HL-60/S4 (cell line): ENCODE measurements at regions not wholly inside any gene's neighbourhood (a gene's known extent, or its start where the extent isn't known, plus 50 kb on each side); places are given as distances from the start of the nearest gene placed in this dataset.

Experiments used
- in situ Hi-C: fragments of 300-500 bp; cut with MboI; formaldehyde crosslinking; loops from 2 replicates; pipeline ENCODE4 v1.14.3; 2022; ENCODE audit warnings: low sequenced_read_pairs

GRCh38 chr1:234871039-234871709, 257.5 kb downstream of the TOMM20 start:
- in situ Hi-C loops, result loop anchor here (10.0 kb wide), 1 partner anchor 74 kb away; no protein-coding TSS in a partner anchor

GRCh38 chr1:234870020-234870981, 258.3 kb downstream of the TOMM20 start:
- in situ Hi-C loops, result loop anchor here (10.0 kb wide), 1 partner anchor 74 kb away; no protein-coding TSS in a partner anchor

- in situ Hi-C loops, result loop anchor here (10.0 kb wide), 1 partner anchor 75 kb away; no protein-coding TSS in a partner anchor
Observed at GRCh38 chr1:234869182-234870019, 259.2 kb downstream of the TOMM20 start.

DNA sequence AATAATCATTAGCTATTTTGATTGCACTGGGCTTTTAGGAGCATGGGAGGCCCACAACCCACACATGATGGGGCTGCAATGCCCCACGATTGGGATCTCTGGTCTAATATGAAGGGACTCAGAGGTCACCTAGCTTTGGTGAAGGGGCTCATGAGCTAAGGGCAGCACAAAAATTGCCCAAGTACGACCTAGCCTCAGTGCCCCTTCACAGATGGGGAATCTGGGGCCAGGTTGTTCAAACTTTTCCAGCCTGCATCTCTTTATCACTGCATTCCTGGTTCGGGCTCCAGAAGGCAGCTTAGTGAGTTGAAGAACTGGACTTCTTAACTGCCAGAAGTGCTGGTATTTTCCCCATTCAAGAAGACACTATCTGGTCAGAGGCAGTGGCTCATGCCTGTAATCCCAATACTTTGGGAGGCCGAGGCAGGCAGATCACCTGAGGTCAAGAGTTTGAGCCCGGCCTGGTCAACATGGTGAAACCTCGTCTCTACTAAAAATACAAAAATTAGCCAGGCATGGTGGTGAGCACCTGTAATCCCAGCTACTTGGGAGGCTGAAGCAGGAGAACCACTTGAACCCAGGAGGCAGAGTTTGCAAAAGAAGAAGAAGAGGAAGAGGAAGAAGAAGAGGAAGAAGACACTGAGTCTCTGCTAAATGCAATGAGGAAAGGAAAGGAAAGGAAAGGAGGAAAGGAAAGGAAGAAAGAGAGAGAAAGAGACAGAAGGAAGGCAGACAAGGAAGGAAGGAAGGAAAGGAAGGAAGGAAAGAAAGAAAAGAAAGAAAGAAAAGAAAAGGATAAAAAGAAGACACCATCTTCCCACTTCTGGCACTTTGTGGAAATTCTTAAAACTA, 258.5 kb upstream of the IRF2BP2 start:
- in situ Hi-C loops, result no loop called here

DNA sequence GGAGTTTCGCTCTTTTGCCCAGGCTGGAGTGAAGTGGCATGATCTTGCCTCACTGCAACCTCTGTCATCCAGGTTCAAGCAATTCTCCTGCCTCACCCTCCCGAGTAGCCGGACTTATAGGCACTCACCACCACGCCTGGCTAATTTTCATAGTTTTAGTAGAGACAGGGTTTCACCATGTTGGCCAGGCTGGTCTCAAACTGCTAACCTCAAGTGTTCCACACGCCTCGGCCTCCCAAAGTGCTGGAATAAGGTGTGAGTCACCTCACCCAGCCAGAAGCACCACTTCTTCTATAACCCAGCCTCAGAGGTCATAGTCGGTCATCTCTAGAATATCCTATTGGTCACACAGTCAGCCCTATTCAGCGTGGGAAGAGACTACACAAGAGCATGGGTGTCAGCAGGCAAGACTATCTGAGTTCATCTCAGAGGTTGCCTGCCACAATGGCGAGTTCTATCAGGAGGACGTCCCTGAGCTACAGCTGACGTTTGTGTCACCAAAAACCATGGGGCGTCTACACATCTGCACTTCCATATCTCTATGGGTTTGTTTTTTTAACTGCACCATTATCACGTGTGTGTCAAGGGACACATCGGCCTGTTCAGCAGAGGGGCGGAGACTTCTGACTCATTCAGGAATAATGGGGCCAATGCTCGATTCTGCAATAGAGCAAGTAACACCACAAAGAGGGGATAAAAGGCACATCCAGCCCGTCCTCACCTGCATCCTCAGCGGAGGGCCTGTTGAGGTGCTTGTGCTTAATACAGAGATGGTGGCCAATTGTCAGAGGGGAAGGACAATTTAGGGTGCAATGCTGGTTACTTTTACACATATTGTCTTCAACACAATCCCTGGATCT, 256.3 kb upstream of the IRF2BP2 start:
- in situ Hi-C loops, result no loop called here

DNA sequence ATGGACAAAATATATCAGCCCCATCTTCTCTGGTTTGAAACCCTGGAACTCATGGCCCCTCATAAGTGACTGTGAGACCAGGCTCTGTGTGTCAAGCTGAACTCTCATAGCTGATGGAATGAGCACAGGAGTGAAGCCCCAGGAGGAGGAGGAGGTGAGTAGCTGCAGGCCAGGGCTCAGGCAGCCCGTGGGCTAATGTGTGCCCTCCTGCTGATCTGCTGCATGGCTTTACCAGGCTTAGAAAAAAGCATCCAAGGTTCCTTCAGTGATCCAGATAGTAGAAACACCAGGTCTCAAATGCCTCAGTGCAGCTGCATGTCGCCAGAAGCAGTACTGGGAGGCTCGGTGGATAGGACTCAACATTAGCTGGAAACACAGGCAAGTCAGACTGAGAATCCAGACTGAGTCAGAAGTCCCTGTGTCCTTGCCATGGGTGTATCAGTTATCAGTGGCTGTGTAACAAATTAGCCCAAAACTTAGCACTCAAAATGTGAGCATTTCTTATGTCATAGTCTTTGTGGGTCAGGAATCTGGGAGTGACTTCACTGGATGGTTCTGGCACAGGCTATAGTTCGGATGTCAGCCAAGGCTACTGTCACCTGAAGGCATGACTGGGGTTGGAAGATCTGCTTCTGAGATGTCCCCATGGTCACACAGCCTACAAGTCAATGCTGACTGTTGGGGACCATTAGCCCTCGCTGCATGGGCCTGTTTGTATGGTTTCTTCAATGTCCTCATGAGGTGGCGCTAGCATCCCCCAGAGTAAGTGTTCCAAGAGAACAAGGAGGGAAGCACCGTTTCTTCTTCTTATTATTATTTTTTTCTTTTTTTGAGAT, 255.4 kb upstream of the IRF2BP2 start:
- in situ Hi-C loops, result no loop called here

- in situ Hi-C loops, result no loop called here
Observed at GRCh38 chr1:234864116-234864515, 254.1 kb upstream of the IRF2BP2 start.

- in situ Hi-C loops, result no loop called here
Observed at GRCh38 chr1:234863551-234863971, 253.6 kb upstream of the IRF2BP2 start.

GRCh38 chr1:234862944-234863515, 253.1 kb upstream of the IRF2BP2 start:
- in situ Hi-C loops, result no loop called here

GRCh38 chr1:234862360-234862943, 252.5 kb upstream of the IRF2BP2 start:
- in situ Hi-C loops, result no loop called here

DNA sequence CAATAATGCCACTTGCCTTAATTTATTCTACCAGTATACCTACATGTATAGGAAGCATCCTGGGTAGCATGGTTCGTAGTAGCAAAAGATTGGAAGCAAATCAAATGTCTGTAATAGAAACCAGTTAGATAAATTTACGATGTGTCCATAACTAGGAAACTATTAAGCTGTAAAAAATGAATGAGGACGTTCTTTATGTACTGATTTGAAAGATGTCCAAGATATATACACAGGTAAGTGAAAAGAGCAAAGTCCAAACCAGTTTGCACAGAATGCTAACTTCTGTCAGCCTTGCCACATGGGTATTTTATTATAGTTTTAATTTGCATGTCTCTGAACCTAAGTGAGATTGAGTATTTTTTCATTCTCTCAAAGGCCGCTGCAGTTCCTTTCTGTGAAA, 251.8 kb upstream of the IRF2BP2 start:
- in situ Hi-C loops, result no loop called here

- in situ Hi-C loops, result no loop called here
Observed at GRCh38 chr1:234861024-234861620, 251.1 kb upstream of the IRF2BP2 start.

GRCh38 chr1:234858722-234859121, 248.7 kb upstream of the IRF2BP2 start:
- in situ Hi-C loops, result no loop called here

- in situ Hi-C loops, result no loop called here
Observed at GRCh38 chr1:234856845-234857245, 246.9 kb upstream of the IRF2BP2 start.

DNA sequence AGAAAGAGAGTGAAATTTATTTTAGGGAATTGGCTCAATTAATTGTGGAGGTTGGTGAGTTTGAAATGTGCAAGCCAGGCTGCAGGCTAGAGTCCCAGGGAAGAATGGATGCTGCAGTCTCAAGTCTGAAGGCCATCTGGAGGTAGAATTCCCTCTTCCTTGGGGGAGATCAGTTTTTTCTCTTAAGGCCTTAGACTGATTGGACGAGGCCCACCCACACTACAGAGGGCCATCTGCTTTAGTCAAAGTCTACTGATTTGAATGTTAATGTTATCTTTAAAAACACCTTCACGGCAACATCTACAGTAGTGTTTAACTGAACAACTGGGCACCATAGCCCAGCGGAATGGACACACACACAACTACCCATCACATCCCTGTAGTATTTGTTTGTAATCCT, 245.9 kb upstream of the IRF2BP2 start:
- in situ Hi-C loops, result no loop called here

DNA sequence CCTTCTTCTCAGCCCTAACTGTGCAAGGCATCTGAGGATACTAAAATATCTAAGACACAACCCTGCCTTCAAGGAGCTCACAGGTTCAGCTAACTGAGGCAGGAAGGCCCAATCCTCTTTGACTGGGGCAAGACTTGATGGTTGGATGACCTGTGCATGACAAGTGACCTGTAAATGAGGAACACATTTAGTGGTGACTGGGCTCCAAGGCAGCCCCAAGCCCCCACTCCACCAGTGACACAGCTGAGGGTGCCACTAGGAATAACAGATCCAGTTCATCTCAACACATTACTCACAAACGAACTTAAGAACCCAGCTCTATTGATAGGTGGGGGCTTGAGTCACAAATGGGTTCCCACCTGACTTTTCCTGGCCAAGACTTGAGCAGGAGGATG, 244.7 kb upstream of the IRF2BP2 start:
- in situ Hi-C loops, result no loop called here
